A549 (cell line): ENCODE measurements at regions not wholly inside any gene's neighbourhood (a gene's known extent, or its start where the extent isn't known, plus 50 kb on each side); places are given as distances from the start of the nearest gene placed in this dataset.

Source experiments
- ATAC-seq, 2 experiments: fragments of 200-7000 bp in 1 of 2; fragments of >200 bp in 1 of 2; cut with Nextera tagmentation in 1 of 2; cut with Tn5 transposase in 1 of 2; 3 replicates each; pipeline versions ENCODE4 v1.8.0 to v1.9.1; 2018 to 2020; ENCODE audit warnings: mild to moderate bottlenecking in 1 of 2, moderate library complexity in 1 of 2
- CTCF ChIA-PET: fragments of 300-600 bp; sonication (Branson Sonifier 250); formaldehyde crosslinking; extraction: SDS; loops from one replicate; lab custom pipeline; 2021; ENCODE audit warnings: antibody characterized with exemption, inconsistent platforms; lab: Yijun Ruan, JAX
- POLR2A ChIA-PET: fragments of 350-600 bp; formaldehyde crosslinking; extraction: SDS; loops from one replicate; lab custom pipeline; 2021; ENCODE audit warnings: antibody characterized with exemption, inconsistent platforms; lab: Yijun Ruan, JAX
- DNase-seq, 2 experiments: peaks; one replicate each; pipeline versions ENCODE4 v3.0.0 to v3.0.0-alpha.2; 2011 to 2016; ENCODE audit warnings: low read depth in 1 of 2, low spot score in 1 of 2
- FAIRE-seq: peaks from 2 replicates; lab custom pipeline; 2011; peaks lifted over from hg19 to GRCh38; lab: Jason Lieb, UNC
- H3K27ac ChIP-seq, 2 experiments: fragments of >200 bp; sonication (Bioruptor Twin); formaldehyde crosslinking; 3 replicates each; pipeline ENCODE4 v1.5.1; 2016 to 2017
- H3K4me1 ChIP-seq: fragments of >200 bp; sonication (Bioruptor Twin); formaldehyde crosslinking; 3 replicates; pipeline ENCODE4 v1.6.1; 2016
- H3K4me2 ChIP-seq: fragments of >200 bp; sonication (Bioruptor Twin); formaldehyde crosslinking; 3 replicates; pipeline ENCODE4 v1.6.1; 2016
- H3K4me3 ChIP-seq: fragments of >200 bp; sonication (Bioruptor Twin); formaldehyde crosslinking; 3 replicates; pipeline ENCODE4 v1.5.1; 2016
- H3K9me3 ChIP-seq: fragments of >200 bp; sonication (Bioruptor Twin); formaldehyde crosslinking; 3 replicates; pipeline ENCODE4 v1.6.1; 2016
- ATOH8 ChIP-seq: fragments of 250-450 bp; sonication (Bioruptor Pico); IDR thresholded peaks from 2 replicates; pipeline ENCODE4 v1.5.0; 2020; ENCODE audit warnings: low read depth, mild to moderate bottlenecking, moderate library complexity
- BCL3 ChIP-seq: fragments of >200 bp; sonication (Bioruptor Twin); formaldehyde crosslinking; IDR thresholded peaks from 3 replicates; pipeline ENCODE4 v1.6.1; 2016
- CEBPB ChIP-seq, 2 experiments: fragments of >200 bp in 1 of 2; sonication (Bioruptor Twin) in 1 of 2; formaldehyde crosslinking in 1 of 2; IDR thresholded peaks; 2 replicates each; pipeline ENCODE4 v1.6.1; 2012 to 2016
- CHD4 ChIP-seq: fragments of 200-600 bp; sonication (generic); IDR thresholded peaks from 2 replicates; pipeline ENCODE4 v1.6.1; 2016; ENCODE audit warnings: antibody characterized with exemption, mild to moderate bottlenecking, borderline replicate concordance
- EP300 ChIP-seq, 2 experiments: fragments of >200 bp; sonication (Bioruptor Twin); formaldehyde crosslinking; IDR thresholded peaks; 2 replicates in 1 of 2; 3 replicates in 1 of 2; pipeline ENCODE4 v1.6.1; 2016 to 2017
- ESRRA ChIP-seq: fragments of 150-350 bp; IDR thresholded peaks from 2 replicates; pipeline ENCODE4 v1.6.1; 2014; ENCODE audit warnings: mild to moderate bottlenecking, low read length, borderline replicate concordance
- FOSL2 ChIP-seq, 2 experiments: fragments of 450-650 bp in 1 of 2; fragments of >200 bp in 1 of 2; sonication (Bioruptor Twin) in 1 of 2; formaldehyde crosslinking; IDR thresholded peaks; 2 replicates each; pipeline versions ENCODE4 v1.5.0 to v1.6.1; 2016 to 2020; ENCODE audit warnings: mild to moderate bottlenecking in 1 of 2, moderate library complexity in 1 of 2
- FOXS1 ChIP-seq: fragments of 250-450 bp; sonication (Bioruptor Pico); IDR thresholded peaks from 2 replicates; pipeline ENCODE4 v1.5.0; 2020; ENCODE audit warnings: mild to moderate bottlenecking, moderate library complexity
- HMGXB4 ChIP-seq: fragments of 250-450 bp; sonication (Bioruptor Pico); IDR thresholded peaks from 2 replicates; pipeline ENCODE4 v1.5.0; 2021; ENCODE audit warnings: mild to moderate bottlenecking, moderate library complexity, borderline replicate concordance
- HOXA7 ChIP-seq: fragments of 250-450 bp; sonication (Bioruptor Pico); IDR thresholded peaks from 2 replicates; pipeline ENCODE4 v1.5.0; 2020; ENCODE audit warnings: mild to moderate bottlenecking, moderate library complexity
- HOXB5 ChIP-seq: fragments of 250-450 bp; sonication (Bioruptor Pico); IDR thresholded peaks from 2 replicates; pipeline ENCODE4 v1.5.0; 2020; ENCODE audit warnings: mild to moderate bottlenecking, moderate library complexity
- JUN ChIP-seq, 2 experiments: fragments of >200 bp; sonication (Bioruptor Twin); formaldehyde crosslinking; IDR thresholded peaks; 2 replicates in 1 of 2; 3 replicates in 1 of 2; pipeline ENCODE4 v1.6.1; 2016 to 2017
- MAFK ChIP-seq: fragments of 450-650 bp; IDR thresholded peaks from 2 replicates; pipeline ENCODE4 v1.6.1; 2014; ENCODE audit not compliant: partially characterized antibody
- NPAS2 ChIP-seq: fragments of 250-450 bp; sonication (Bioruptor Pico); IDR thresholded peaks from 2 replicates; pipeline ENCODE4 v1.8.0; 2022; ENCODE audit warnings: mild to moderate bottlenecking, moderate library complexity, borderline replicate concordance
- NR3C1 ChIP-seq: fragments of >200 bp; sonication (Bioruptor Twin); formaldehyde crosslinking; IDR thresholded peaks from 3 replicates; pipeline ENCODE4 v1.6.1; 2017
- POLR2A ChIP-seq: IDR thresholded peaks from 2 replicates; pipeline ENCODE4 v1.6.1; 2012; ENCODE audit warnings: mild to moderate bottlenecking, low read length
- RARB ChIP-seq: fragments of 250-450 bp; sonication (Bioruptor Pico); IDR thresholded peaks from 2 replicates; pipeline ENCODE4 v1.8.0; 2021; ENCODE audit warnings: mild to moderate bottlenecking, moderate library complexity
- SMC3 ChIP-seq: fragments of >200 bp; sonication (Bioruptor Twin); formaldehyde crosslinking; IDR thresholded peaks from 3 replicates; pipeline ENCODE4 v1.6.1; 2018; ENCODE audit warnings: inconsistent platforms
- TFCP2L1 ChIP-seq: fragments of 250-450 bp; sonication (Bioruptor Pico); IDR thresholded peaks from 2 replicates; pipeline ENCODE4 v1.5.0; 2021; ENCODE audit warnings: mild to moderate bottlenecking
- TP53 ChIP-seq: fragments of 250-450 bp; sonication (Bioruptor Pico); IDR thresholded peaks from 2 replicates; pipeline ENCODE4 v1.5.0; 2021; ENCODE audit warnings: mild to moderate bottlenecking, moderate library complexity
- ZFP36 ChIP-seq: fragments of 450-650 bp; IDR thresholded peaks from 2 replicates; pipeline ENCODE4 v1.6.1; 2014; ENCODE audit warnings: borderline replicate concordance; ENCODE audit not compliant: partially characterized antibody
- WGBS: methylation state at CpG from one replicate; pipeline ENCODE4 v1.1.6; 2017; ENCODE audit errors: missing lambda C conversion rate; 5-methylcytosine and 5-hydroxymethylcytosine counted together
- TF ChIP-seq, protein P1 (sequence below): fragments of >200 bp; sonication (Bioruptor Twin); formaldehyde crosslinking; IDR thresholded peaks from 3 replicates; pipeline ENCODE4 v1.5.1; 2016

- no peak for ATAC-seq
- no peaks in the 10 kb centered on the region for H3K4me1 ChIP-seq
- H3K27ac ChIP-seq, result no peak overlapping the region
- 40% methylated on average over 5 of the region's 5 CpGs for WGBS
- H3K4me3 ChIP-seq, result no peak overlapping the region
- no peaks in the 10 kb centered on the region for H3K9me3 ChIP-seq
- no peak for FAIRE-seq
- H3K4me2 ChIP-seq, result no peak overlapping the region
- DNase-seq, result no peak
- POLR2A ChIA-PET, result no interaction called here
- TF ChIP-seq JUN (IDR thresholded peaks at IDR 0.05) (no peak), FOSL2 (IDR thresholded peaks at IDR 0.05) (no peak), FOSL2 (CRISPR knock-in tag; IDR thresholded peaks at IDR 0.05) (no peak), FOXS1 (CRISPR knock-in tag) (no peak), TFCP2L1 (CRISPR knock-in tag) (no peak), ZFP36 (no peak), CHD4 (no peak), EP300 (IDR thresholded peaks at IDR 0.05) (no peak)
- TF ChIP-seq, all 56 proteins: peak for 0
- CTCF ChIA-PET, result no interaction called here
Measured at GRCh38 chr3:176341963-176342362, 855.3 kb downstream of the TBL1XR1 start.

DNA sequence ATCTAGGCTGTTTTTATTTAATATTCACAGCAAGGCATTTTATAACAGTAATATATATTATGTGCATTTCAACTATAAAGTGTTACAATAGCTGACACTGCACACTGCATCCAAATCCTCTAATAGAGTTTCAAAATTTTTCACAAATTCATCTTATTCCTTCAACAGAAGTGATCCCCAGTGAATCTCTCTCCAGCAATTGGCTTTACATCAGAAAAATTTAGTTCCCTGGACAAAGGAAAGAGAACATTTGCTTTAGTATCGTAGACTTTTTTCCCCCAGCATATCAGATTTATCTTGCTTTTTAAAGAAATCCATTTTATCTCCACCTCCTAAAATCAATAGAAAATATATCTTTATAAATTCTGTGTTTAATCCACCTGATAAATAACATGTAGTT lies 868.6 kb downstream of the TBL1XR1 start:
- no peak for DNase-seq
- TF ChIP-seq POLR2A (no peak), HOXA7 (no peak), BCL3 (no peak), NPAS2 (no peak), FOSL2 (IDR thresholded peaks at IDR 0.05) (no peak), FOSL2 (CRISPR knock-in tag; IDR thresholded peaks at IDR 0.05) (no peak), CEBPB (IDR thresholded peaks at IDR 0.05) (no peak), HOXB5 (no peak), ATOH8 (CRISPR knock-in tag) (no peak), SMC3 (no peak), NR3C1 (no peak), TP53 (CRISPR knock-in tag) (no peak), EP300 (IDR thresholded peaks at IDR 0.05) (no peak), TFCP2L1 (CRISPR knock-in tag) (no peak), RARB (CRISPR knock-in tag) (no peak), HMGXB4 (CRISPR knock-in tag) (no peak), MAFK (no peak), JUN (IDR thresholded peaks at IDR 0.05) (no peak), ESRRA (no peak)
- TF ChIP-seq, protein P1, sequence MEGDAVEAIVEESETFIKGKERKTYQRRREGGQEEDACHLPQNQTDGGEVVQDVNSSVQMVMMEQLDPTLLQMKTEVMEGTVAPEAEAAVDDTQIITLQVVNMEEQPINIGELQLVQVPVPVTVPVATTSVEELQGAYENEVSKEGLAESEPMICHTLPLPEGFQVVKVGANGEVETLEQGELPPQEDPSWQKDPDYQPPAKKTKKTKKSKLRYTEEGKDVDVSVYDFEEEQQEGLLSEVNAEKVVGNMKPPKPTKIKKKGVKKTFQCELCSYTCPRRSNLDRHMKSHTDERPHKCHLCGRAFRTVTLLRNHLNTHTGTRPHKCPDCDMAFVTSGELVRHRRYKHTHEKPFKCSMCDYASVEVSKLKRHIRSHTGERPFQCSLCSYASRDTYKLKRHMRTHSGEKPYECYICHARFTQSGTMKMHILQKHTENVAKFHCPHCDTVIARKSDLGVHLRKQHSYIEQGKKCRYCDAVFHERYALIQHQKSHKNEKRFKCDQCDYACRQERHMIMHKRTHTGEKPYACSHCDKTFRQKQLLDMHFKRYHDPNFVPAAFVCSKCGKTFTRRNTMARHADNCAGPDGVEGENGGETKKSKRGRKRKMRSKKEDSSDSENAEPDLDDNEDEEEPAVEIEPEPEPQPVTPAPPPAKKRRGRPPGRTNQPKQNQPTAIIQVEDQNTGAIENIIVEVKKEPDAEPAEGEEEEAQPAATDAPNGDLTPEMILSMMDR, result no peak
- TF ChIP-seq, all 56 proteins: peak for 0

More for the DNA sequence above, 868.6 kb downstream of the TBL1XR1 start:
- H3K4me2 ChIP-seq, result no peak overlapping the region
- no peak overlapping the region for H3K4me3 ChIP-seq
- ChIA-PET CTCF (no interaction called here), POLR2A (no interaction called here)
- 59% methylated on average over 1 of the region's 1 CpG for WGBS
- no peaks in the 10 kb centered on the region for H3K9me3 ChIP-seq
- no peak overlapping the region for H3K27ac ChIP-seq
- no peak for FAIRE-seq
- no peak for ATAC-seq
- no peaks in the 10 kb centered on the region for H3K4me1 ChIP-seq
